NCI-H345 (cell line): ENCODE measurements at regions not wholly inside any gene's neighbourhood (a gene's known extent, or its start where the extent isn't known, plus 50 kb on each side); places are given as distances from the start of the nearest gene placed in this dataset.
"Not testable (repeated sequence)": the region's sequence is repeated elsewhere in the genome, so short reads cannot be mapped to it uniquely, and the experiment has no call there.

Experiments used
- DNase-seq: peaks from one replicate; lab custom pipeline; 2025; lab: John Stamatoyannopoulos, UW

DNA sequence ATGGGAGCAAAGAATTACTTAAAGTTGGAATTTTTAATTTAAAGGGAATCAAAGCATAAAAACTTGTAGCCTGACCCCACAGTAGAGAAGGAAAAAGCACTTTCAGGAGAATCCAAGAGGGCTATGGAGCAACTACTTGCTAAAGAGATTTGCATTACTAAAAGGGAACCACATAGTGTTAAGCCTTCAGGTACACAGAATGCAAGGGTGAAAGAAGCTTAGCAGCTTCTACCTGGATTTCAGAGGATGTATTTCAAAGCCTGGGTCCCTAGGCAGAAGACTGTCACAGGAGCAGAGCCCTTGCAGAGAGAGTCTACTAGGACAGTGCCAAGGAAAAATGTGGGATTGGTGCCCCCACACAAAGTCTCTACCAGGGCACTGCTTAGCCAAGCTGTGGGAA lies 575.0 kb downstream of the GBE1 start:
- DNase-seq: no peak

DNA sequence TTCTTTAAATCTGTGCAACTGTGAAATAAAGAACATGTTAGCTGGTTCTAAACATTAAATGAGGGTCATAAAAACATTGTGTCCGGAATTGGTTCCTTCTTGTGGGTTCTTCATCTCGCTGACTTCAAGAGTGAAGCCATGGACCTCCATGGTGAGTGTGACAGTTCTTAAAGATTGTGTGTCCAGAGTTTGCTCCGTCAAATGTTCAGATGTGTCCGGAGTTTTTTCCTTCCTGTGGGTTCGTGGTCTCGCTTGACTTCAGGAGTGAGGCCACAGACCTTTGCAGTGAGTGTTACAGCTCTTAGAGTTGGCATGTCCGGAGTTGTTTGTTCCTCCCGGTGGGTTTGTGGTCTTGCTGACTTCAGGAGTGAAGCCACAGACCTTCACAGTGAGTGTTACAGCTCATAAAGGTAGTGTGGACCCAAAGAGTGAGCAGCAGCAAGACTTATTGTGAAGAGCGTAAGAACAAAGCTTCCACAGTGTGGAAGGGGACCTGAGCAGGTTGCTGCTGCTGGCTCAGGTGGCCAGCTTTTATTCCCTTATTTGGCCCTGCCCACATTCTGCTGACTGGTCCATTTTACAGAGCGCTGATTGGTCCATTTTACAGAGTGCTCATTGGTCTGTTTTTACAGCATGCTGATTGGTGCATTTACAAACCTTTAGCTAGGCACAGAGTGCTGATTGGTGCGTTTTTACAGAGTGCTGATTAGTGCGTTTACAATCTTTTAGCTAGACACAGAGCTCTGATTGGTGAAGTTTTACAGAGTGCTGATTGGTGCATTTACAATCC lies 579.2 kb downstream of the GBE1 start:
- not testable (repeated sequence) for DNase-seq

DNA sequence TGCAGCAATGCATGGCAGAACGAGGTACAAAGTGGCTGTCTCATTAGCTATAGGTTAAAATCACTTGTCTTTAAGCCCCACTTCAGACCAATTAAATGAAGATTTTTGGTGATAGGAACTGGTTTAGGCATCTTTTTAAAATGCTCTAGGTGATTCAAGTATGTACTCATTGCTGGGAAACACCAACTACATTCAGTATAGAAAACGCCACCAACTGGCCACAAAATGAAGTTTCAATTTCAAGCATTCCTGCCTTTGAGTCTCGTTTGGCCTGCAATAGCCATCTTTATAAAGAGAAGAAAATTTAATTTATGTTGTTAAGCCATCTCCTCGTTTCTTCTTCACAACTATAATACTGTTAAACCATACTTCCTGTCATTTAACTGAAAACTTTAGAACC lies 587.9 kb downstream of the GBE1 start:
- no peak for DNase-seq

DNA sequence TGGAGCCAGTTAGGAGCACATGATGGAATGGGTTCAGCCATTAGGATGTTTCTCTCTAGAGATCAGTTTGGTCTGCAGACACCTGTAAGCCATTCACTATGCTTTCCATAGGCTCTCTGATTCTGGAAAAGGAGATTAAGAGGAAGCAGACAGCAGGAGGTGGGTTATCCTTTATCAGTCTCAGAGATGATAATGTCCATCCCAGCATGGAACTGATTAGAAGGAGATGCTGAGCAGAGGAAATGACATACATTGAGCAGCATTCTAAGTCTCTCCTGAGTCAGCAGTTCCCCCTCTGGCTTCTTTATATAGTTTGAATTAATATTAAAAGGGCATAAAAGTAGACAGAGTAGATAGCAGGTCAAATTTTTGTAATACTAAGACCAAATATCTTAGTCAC lies 591.1 kb downstream of the GBE1 start:
- no peak for DNase-seq

DNA sequence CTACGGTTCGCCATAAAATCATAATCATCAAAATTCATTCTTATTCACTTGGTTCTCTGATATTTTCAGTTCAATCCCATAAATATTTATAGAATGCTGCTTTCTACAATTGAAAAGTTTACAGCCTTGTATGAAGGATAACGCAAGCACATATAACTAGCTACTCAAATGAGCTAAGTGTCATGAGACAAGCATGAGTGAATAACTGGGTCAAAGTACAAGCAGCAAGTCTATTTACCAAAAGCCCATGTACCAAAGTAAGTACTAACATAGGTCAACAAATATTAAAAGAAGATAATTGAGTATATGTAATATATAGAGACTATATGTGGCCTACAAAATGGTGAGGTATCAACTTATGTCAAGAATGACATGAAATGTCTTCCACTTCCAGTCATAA lies 596.6 kb downstream of the GBE1 start:
- no peak for DNase-seq

DNA sequence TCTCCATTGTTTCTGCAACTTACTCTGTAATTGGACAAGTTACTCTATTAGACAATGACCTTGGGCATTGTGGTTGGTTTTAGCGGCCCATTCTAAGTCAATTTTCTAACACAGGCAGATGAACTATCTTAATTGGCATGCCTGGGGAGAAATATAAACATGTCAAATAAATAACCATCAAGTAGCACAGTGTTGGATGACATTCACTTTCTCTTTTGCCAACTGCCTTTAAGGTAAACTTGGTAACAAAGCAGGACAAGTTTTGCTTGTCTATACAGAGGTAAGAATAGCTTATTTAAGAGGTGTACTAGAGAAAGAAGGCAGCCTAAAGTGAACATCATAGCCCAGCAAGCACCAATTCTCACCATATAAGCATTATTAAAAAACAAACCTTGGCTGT lies 599.6 kb downstream of the GBE1 start:
- DNase-seq: no peak

DNA sequence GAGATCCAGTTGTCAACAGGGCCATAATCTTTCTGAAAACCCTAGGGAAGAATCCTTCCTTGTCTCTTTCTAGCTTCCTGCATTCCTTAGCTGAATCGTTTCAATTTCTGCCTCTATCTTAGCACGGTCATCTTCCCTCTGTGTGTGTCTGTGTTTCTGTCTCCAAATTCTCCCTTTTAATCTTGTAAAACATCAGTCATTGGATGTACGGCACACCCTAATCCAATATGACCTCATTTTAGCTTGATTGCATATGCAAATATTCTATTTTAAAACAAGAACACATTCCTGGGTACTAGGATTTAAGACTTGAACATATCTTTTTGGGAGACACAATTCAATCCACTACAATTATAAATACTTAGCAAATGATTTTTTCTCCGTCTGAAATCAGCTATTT lies 600.3 kb downstream of the GBE1 start:
- no peak for DNase-seq

DNA sequence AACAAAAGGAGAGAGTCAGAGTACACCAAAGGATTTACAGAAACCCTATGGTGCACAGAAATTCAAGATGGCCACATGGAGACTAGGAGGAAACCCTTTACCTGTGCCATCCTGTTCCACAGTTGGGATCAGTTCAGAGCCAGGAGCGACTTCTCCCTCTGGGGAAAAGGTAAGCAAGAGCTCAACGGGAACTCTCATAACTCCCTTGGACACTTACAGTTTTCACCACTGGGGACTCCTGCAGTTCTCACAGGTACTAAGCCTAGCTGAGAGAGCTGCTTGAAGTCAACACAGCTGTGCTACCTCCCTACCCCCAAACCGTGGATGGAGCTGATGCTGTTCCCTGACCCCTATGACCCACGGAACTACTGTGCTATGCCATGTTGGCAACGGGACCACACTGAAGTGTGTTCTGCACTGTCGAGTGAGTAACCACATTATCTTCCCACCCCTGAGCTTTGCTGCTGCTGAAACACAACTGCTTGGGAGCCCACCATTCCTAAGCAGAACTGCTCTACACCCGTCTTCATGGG lies 606.8 kb downstream of the GBE1 start:
- no peak for DNase-seq

DNA sequence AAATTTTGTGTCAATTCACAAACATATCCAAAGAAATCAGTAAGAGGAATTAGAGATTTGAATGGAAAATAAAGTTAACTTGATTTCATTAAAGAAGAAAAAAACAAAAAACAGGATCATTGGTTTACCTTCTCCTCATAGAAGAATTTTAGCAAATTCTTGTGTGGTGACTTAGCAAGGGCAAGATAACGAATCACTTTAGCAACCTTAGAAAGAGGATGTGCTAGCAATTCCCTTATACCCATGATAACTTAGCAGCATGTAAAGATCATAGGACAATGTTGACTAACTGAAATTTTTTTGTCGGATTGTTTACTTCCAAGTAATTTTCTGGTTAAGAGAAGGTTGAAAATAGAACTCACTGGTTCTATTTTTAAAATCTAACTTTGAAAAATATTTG lies 609.3 kb downstream of the GBE1 start:
- no peak for DNase-seq

DNA sequence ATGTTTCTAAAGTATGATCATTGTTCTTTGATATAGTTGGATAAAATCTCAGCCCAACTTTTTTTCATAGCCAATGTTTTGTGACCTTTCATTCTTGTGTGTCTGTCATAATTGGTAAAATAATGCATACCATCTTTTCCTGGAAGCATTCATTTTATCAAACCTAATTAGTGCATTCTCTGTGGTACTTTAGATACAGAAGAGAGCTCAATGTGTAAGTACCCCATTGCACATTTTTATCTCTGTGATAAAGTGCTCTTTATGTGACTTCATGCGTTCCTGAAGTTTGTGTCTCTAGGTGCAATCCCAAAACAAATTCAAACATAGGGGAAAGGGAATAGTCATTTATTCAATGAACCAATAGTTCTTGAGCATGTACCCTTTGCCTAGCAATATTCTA lies 628.5 kb downstream of the GBE1 start:
- no peak for DNase-seq

DNA sequence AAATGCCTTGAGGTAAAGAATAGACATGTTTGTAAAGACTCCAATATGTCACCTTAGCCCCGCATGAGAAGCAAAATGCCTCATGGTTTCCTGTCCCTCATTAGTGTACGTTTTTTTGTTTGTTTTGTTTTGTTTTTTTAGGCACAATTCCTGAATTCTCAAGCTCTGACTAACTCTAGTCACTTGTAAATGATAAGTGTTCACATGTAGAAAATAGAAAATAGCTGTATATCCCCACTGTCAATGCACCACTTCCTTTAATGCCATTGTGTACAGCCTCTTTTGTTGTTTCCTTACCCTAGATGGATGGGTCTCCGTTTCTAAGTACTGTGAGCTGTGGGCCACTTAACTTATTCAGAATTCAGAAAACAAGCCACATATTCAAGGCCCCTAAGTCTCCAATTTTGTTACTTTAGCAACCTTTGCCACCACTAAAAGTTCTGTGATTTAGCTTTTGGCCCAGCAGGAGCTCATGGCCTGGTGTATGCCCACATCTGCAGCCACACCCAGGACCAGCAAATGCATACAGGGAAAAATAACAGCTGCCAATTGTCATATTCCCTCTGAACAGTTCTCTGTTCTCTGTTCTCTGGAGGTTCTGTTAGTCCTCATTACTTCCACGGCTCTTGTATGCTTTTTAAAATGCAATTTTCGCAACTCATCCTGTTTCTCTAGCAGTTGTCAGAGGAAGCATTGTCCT lies 655.5 kb downstream of the GBE1 start:
- DNase-seq: no peak

DNA sequence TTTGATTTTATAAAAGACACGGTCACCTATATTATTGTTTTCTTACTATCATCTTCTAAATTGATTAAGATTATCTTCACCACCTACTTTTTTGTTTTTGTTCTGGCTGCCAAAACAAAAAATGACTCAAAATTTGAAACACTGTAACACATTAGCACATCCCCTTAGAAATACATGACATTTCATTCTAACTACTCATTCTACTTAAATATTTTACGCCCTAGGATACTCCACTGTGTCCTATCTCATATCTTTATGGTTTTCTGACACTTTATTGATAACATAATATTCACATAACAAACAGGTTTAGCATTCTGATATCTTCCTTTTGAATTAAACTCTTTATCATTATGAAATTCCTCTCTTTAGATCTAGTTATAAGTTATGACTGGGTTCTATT lies 656.2 kb downstream of the GBE1 start:
- no peak for DNase-seq

DNA sequence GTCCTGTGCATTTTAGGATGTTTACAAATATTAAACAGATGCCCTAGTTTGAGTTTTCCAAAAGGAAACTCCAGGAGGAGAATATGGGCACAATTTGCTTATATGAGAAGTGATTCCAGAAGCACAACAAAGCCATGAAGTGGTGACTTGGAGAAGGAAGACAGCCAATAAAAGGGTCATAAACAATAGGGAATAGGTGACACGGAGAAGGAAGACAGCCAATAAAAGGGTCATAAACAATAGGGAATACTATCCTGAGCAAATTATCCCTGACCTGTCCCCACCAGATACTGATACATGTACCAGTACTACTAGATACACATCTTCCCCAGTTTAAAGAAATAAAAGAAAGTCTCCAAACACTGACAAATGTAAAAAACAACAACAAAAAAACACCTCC lies 663.6 kb downstream of the GBE1 start:
- no peak for DNase-seq

DNA sequence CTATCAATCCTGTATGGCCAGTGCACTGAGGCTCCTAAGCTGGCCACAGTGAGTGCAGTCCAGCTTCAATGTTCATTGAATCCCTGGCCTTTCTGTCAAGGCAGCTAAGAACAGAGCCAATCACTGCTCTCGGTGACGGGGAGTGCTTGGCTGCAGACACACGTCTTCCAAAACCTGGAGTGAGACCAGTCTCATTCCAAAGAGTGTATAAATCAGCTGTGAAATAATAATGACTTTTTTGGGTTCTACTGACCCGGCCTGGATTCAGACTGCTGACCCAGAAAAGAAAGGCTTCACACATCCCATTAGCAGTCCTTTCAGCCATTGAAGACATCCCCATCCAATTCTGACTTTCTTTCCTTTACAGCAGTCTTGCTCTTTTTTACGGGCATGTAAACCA lies 665.5 kb downstream of the GBE1 start:
- no peak for DNase-seq

DNA sequence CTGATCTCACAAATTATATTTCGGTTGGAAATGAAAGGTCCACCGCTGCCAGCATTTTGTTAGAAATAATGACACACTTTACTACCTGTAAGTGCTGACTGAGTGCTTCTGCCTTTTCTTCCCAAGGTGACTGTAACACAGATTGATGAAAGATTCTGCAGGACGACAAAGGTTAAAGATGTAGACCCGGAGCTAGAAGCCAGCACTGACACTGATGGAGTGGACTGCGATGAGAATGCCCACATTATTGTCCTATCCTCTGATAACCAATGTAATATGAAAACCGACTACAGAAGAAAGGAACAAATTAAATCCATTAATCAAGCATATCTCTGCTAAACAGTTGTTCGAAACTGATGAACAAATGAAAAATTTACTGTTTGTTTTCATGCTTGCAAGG lies 666.5 kb downstream of the GBE1 start:
- no peak for DNase-seq

DNA sequence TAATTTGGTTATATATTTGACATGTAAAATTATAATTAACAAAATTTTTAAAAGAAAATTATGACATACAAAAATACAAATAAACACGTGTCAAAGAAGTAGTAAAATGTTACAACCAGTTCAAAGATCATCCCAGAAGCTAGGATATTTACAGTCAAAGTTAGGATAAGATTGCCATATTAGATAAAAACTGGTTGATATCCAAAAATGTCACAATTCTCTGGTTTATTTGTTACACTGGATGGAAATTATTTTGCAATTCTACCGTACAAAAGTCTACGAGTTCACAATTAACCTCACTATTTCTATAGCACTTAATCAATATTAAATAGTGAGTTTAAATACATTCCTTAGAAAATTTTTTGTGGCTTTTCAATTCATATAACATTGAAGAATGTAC lies 673.8 kb downstream of the GBE1 start:
- DNase-seq: no peak

DNA sequence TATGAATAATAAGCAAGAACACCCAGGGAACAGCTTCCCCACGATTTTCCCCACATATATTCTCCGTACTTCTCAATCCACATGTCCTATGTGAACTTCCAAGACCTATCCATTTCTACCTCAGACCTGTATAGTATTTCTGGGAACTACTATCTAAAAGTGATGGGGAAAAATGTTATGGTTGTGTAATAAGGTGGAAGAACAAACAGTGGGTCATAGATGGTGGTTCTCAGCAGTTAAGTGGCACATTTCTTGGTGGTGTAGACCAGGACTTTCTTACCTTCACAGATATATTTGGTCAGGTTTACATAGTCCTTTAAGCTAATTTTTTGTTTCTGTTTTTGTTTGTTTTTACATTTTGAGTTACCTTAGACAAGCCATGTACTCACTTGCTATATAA lies 675.1 kb downstream of the GBE1 start:
- no peak for DNase-seq

DNA sequence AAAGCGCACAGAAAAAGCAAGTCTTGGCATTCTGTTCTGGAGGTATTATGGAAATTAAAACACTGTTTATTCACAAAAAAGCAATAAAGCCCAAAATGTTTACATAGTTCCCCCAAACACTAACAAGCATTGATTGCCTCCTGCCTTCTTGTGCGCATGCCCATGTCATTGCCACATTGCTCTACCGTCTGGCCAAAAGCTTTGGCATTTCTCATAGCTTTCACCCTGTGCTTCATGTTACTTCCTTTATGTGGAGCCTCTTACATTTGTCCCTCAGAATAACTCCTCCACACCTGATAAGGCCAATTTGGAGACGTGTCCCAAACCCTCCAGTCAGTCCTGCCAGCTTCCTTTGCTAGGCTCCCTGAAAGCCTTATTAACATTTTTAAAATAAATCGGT lies 680.8 kb downstream of the GBE1 start:
- DNase-seq: no peak

DNA sequence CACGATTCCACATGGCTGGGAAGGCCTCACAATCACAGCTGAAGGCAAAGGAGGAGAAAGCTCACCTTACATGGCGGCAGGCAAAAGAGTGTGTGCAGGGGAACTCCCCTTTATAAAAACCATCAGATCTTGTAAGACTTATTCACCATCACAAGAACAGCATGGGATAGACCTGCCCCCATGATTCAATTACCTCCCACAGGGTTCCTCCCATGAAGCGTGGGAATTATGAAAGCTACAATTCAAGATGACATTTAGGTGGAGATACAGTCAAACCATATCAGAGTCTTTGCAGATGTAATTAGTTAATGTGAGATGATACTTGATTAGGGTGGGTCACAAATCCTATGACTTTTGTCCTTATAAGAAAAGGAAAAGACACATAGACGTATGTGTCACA lies 688.9 kb downstream of the GBE1 start:
- no peak for DNase-seq

DNA sequence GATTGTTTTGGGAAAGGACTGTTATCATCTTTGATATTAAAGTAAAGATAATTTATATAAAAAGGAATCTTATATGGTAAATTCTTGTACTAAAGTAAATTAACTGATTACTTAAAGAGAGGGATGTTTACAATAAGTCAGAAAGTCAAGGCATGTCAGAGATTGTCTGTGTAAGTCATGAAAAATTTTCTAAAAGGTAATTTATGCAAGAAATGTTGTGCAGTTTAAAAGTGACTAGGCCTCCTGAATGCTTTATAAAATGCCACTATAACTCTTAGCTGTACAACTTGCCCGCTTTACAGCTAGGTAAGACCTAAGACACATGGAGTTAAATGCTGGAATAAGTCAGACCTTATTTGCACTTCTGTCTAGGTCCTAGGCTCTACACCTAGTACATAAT lies 692.9 kb downstream of the GBE1 start:
- DNase-seq: no peak

DNA sequence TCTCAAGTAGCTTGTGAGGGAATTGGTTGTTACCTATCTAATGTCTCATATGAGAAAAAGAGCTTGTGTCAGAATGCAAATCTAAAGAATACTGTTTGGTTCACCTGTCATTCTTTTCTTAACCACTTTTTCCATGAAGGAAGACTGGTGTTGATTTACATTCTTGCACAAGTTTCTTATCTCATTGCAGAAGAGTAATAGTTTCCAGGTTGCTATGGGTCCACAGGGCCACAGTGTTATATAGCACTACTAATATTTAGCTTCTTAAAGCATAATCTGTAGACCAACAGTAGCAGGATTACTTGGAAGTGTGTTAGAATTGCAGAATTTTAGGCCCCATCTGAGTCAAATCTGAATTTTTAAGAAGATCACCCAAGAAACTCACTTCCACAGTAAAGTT lies 697.5 kb downstream of the GBE1 start:
- no peak for DNase-seq

DNA sequence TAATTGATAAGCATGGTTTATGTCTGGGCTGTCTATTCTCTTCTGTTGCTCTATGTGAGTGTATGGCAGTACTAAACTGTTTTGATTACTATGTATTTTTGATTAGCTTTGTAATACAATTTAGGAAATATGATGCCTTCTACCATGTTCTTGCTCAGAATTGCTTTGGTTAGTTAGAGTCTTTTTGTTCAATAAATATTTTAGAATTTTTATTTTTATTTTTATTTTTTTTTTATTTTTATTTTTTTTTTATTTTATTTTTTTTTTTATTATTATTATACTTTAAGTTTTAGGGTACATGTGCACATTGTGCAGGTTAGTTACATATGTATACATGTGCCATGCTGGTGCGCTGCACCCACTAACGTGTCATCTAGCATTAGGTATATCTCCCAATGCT lies 710.3 kb downstream of the GBE1 start:
- not testable (repeated sequence) for DNase-seq

DNA sequence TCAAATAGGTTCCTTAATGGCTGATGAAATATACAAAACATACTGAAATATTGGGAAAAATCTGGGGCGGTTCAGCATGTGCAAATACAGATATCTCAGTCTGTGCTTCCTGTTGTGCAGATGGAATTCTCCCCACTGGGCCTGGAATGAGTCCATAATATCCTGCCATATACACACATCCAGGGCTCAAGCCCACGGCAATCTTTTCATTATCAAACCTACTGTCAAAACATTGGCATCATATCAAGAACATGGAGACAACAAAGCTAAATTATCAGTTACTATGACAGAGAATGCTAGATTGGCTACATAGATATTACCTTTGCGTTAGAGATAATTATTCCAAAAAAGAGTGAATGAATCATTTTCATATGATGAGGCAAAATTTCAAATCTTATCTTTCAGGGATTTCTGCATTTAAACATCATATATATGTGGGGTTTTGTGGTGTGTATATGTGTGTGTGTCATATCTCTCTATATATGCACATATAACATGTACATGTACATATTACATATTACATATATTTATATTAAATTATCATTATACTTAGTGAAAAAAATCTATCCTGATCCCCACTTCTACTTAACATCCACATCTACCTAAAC lies 713.3 kb downstream of the GBE1 start:
- no peak for DNase-seq
